Activated naive CD4-positive, alpha-beta T cell treated with anti-CD3 and anti-CD28 coated beads for 36 hours (primary cell): ENCODE measurements at regions not wholly inside any gene's neighbourhood (a gene's known extent, or its start where the extent isn't known, plus 50 kb on each side); places are given as distances from the start of the nearest gene placed in this dataset.
A peak's percentile ranks its signal among the peaks of the same experiment; 100 is the strongest.

Experiments
- CTCF ChIA-PET: fragments of 350-600 bp; sonication (Branson Sonifier 250); formaldehyde crosslinking; loops from one replicate; lab custom pipeline; 2021; ENCODE audit warnings: antibody characterized with exemption; lab: Charles Lee
- DNase-seq: peaks from one replicate; pipeline ENCODE4 v3.0.0-alpha.2; 2020
- H3K27ac Mint-ChIP-seq: one replicate; pipeline ENCODE4 v1.8.0; 2021; ENCODE audit warnings: mild to moderate bottlenecking, mixed read lengths
- H3K27me3 Mint-ChIP-seq: one replicate; pipeline ENCODE4 v1.8.0; 2021; ENCODE audit warnings: low read depth, mixed read lengths
- H3K36me3 Mint-ChIP-seq: one replicate; pipeline ENCODE4 v1.8.0; 2021; ENCODE audit warnings: low read depth, mixed read lengths
- H3K4me1 Mint-ChIP-seq: one replicate; pipeline ENCODE4 v1.8.0; 2021; ENCODE audit warnings: low read depth, mixed read lengths
- H3K4me3 Mint-ChIP-seq: one replicate; pipeline ENCODE4 v1.8.0; 2021; ENCODE audit warnings: mild to moderate bottlenecking, moderate library complexity, mixed read lengths
- H3K9me3 Mint-ChIP-seq: one replicate; pipeline ENCODE4 v1.8.0; 2021; ENCODE audit warnings: mixed read lengths
- intact Hi-C: fragments of 100-400 bp; cut with micrococcal nuclease; formaldehyde crosslinking; loops from one replicate; pipeline ENCODE4 v1.15.1; 2023

GRCh38 chr1:168379104-168379860, 98.6 kb downstream of the TBX19 start:
- Mint-ChIP-seq H3K36me3 (no peaks in the 10 kb centered on the region), H3K27ac (no peak overlapping the region), H3K27me3 (no peaks in the 10 kb centered on the region), H3K4me3 (no peak overlapping the region), H3K4me1 (no peaks in the 10 kb centered on the region), H3K9me3 (no peaks in the 10 kb centered on the region)
- DNase-seq, result no peak
- CTCF ChIA-PET, result no interaction called here
- intact Hi-C loops, result no loop called here

- Mint-ChIP-seq H3K4me3 (no peak overlapping the region), H3K27ac (no peak overlapping the region), H3K27me3 (no peaks in the 10 kb centered on the region), H3K4me1 (no peaks in the 10 kb centered on the region), H3K36me3 (no peaks in the 10 kb centered on the region), H3K9me3 (no peaks in the 10 kb centered on the region)
- intact Hi-C loops, result no loop called here
- DNase-seq, result no peak
- CTCF ChIA-PET, result interaction anchor here (1.0 to 1.3 kb wide), 2 partner anchors 10 to 294 kb away, joined by 3 read pairs; no protein-coding TSS in a partner anchor
Observed at GRCh38 chr1:168375566-168376300, 95.1 kb downstream of the TBX19 start.

GRCh38 chr1:168374566-168374965, 93.9 kb downstream of the TBX19 start:
- no peak for DNase-seq
- no peak overlapping the region for H3K27ac Mint-ChIP-seq
- intact Hi-C loops, result no loop called here
- no peaks in the 10 kb centered on the region for H3K4me1 Mint-ChIP-seq
- H3K4me3 Mint-ChIP-seq, result no peak overlapping the region
- no peaks in the 10 kb centered on the region for H3K9me3 Mint-ChIP-seq
- H3K27me3 Mint-ChIP-seq, result no peaks in the 10 kb centered on the region
- no peaks in the 10 kb centered on the region for H3K36me3 Mint-ChIP-seq
- CTCF ChIA-PET, result interaction anchor here (0.6 to 1.3 kb wide), 3 partner anchors 9 to 1174 kb away, joined by 3 to 5 read pairs (median 3); no protein-coding TSS in a partner anchor

GRCh38 chr1:168373869-168374268, 93.2 kb downstream of the TBX19 start:
- CTCF ChIA-PET, result interaction anchor here (0.6 to 1.0 kb wide), 2 partner anchors 31 to 697 kb away, joined by 3 to 5 read pairs; no protein-coding TSS in a partner anchor

GRCh38 chr1:168372861-168373371, 92.2 kb downstream of the TBX19 start:
- CTCF ChIA-PET, result interaction anchor here (0.9 to 1.0 kb wide), 2 partner anchors 30 to 205 kb away, joined by 3 to 5 read pairs; no protein-coding TSS in a partner anchor
- Mint-ChIP-seq H3K36me3 (no peaks in the 10 kb centered on the region), H3K27ac (no peak overlapping the region), H3K27me3 (no peaks in the 10 kb centered on the region), H3K4me1 (no peaks in the 10 kb centered on the region), H3K4me3 (no peak overlapping the region), H3K9me3 (no peaks in the 10 kb centered on the region)
- intact Hi-C loops, result no loop called here
- DNase-seq, result no peak

More at GRCh38 chr1:168373869-168374268, 93.2 kb downstream of the TBX19 start:
- Mint-ChIP-seq H3K4me1 (no peaks in the 10 kb centered on the region), H3K27ac (no peak overlapping the region), H3K27me3 (no peaks in the 10 kb centered on the region), H3K9me3 (no peaks in the 10 kb centered on the region), H3K36me3 (no peaks in the 10 kb centered on the region), H3K4me3 (no peak overlapping the region)
- DNase-seq, result no peak
- intact Hi-C loops, result no loop called here

GRCh38 chr1:168372307-168372706, 91.6 kb downstream of the TBX19 start:
- DNase-seq, result no peak
- Mint-ChIP-seq H3K4me1 (no peaks in the 10 kb centered on the region), H3K27ac (no peak overlapping the region), H3K27me3 (no peaks in the 10 kb centered on the region), H3K9me3 (no peaks in the 10 kb centered on the region), H3K4me3 (no peak overlapping the region), H3K36me3 (no peaks in the 10 kb centered on the region)
- intact Hi-C loops, result no loop called here
- CTCF ChIA-PET, result interaction anchor here (0.6 to 1.5 kb wide), 2 partner anchors 16 to 30 kb away, joined by 3 to 7 read pairs; no protein-coding TSS in a partner anchor

- Mint-ChIP-seq H3K4me3 (no peak overlapping the region), H3K27me3 (peaks cover 3% of the 10 kb centered on the region), H3K4me1 (no peaks in the 10 kb centered on the region), H3K9me3 (no peaks in the 10 kb centered on the region), H3K27ac (no peak overlapping the region), H3K36me3 (no peaks in the 10 kb centered on the region)
- DNase-seq, result no peak
- intact Hi-C loops, result no loop called here
- CTCF ChIA-PET, result interaction anchor here (0.6 to 1.5 kb wide), 2 partner anchors 17 to 29 kb away, joined by 3 to 7 read pairs; no protein-coding TSS in a partner anchor
Observed at GRCh38 chr1:168371477-168371876, 90.8 kb downstream of the TBX19 start.

GRCh38 chr1:168370586-168370985, 89.9 kb downstream of the TBX19 start:
- Mint-ChIP-seq H3K9me3 (no peaks in the 10 kb centered on the region), H3K4me1 (no peaks in the 10 kb centered on the region), H3K36me3 (no peaks in the 10 kb centered on the region), H3K27me3 (peaks cover 3% of the 10 kb centered on the region), H3K4me3 (no peak overlapping the region), H3K27ac (no peak overlapping the region)
- no peak for DNase-seq
- intact Hi-C loops, result no loop called here
- CTCF ChIA-PET, result interaction anchor here (0.5 kb wide), 1 partner anchor 41 kb away, joined by 3 read pairs; no protein-coding TSS in a partner anchor

- H3K4me3 Mint-ChIP-seq, result no peak overlapping the region
- intact Hi-C loops, result no loop called here
- H3K36me3 Mint-ChIP-seq, result no peaks in the 10 kb centered on the region
- CTCF ChIA-PET, result interaction anchor here (0.7 to 8.3 kb wide), 2 partner anchors 27 to 70 kb away, joined by 3 to 70 read pairs; no protein-coding TSS in a partner anchor
- no peak for DNase-seq
- H3K27ac Mint-ChIP-seq, result no peak overlapping the region
- no peaks in the 10 kb centered on the region for H3K4me1 Mint-ChIP-seq
- H3K9me3 Mint-ChIP-seq, result no peaks in the 10 kb centered on the region
- peaks cover 3% of the 10 kb centered on the region for H3K27me3 Mint-ChIP-seq
Observed at GRCh38 chr1:168369655-168370054, 89.0 kb downstream of the TBX19 start.

GRCh38 chr1:168368131-168368530, 87.5 kb downstream of the TBX19 start:
- no peak for DNase-seq
- Mint-ChIP-seq H3K9me3 (no peaks in the 10 kb centered on the region), H3K4me1 (peaks cover 2% of the 10 kb centered on the region), H3K4me3 (no peak overlapping the region), H3K27ac (no peak overlapping the region), H3K27me3 (peaks cover 3% of the 10 kb centered on the region), H3K36me3 (no peaks in the 10 kb centered on the region)
- CTCF ChIA-PET, result interaction anchor here (8.3 kb wide), 1 partner anchor 25 kb away, joined by 70 read pairs; no protein-coding TSS in a partner anchor
- intact Hi-C loops, result no loop called here

- Mint-ChIP-seq H3K27ac (no peak overlapping the region), H3K27me3 (peaks cover 3% of the 10 kb centered on the region), H3K4me3 (no peak overlapping the region), H3K9me3 (no peaks in the 10 kb centered on the region), H3K4me1 (peaks cover 9% of the 10 kb centered on the region), H3K36me3 (no peaks in the 10 kb centered on the region)
- intact Hi-C loops, result no loop called here
- CTCF ChIA-PET, result interaction anchor here (0.7 to 8.3 kb wide), 6 partner anchors 9 to 278 kb away, joined by 3 to 70 read pairs (median 4); no protein-coding TSS in a partner anchor
- DNase-seq, result peak; percentile 22
Observed at GRCh38 chr1:168365719-168366479, 85.2 kb downstream of the TBX19 start.
